Vagina (tissue), 2 donors: ENCODE measurements at regions not wholly inside any gene's neighbourhood (a gene's known extent, or its start where the extent isn't known, plus 50 kb on each side); places are given as distances from the start of the nearest gene placed in this dataset.
"Not testable (repeated sequence)": the region's sequence is repeated elsewhere in the genome, so short reads cannot be mapped to it uniquely, and the experiment has no call there.

Experiments used
- DNase-seq, 2 donors: peaks; one replicate each; pipeline ENCODE4 v3.0.0-alpha.2; 2017; ENCODE audit errors: extremely low spot score in 2 of 2
- H3K27ac ChIP-seq: fragments of 200-600 bp; sonication (generic); one replicate; pipeline ENCODE4 v1.5.1; 2019
- H3K27me3 ChIP-seq: fragments of 200-600 bp; sonication (generic); one replicate; pipeline ENCODE4 v1.5.1; 2019
- H3K36me3 ChIP-seq, 2 donors: fragments of 200-600 bp; sonication (generic); one replicate each; pipeline ENCODE4 v1.5.1; 2017 to 2019
- H3K4me1 ChIP-seq: fragments of 200-600 bp; sonication (generic); one replicate; pipeline ENCODE4 v1.5.1; 2019
- H3K4me3 ChIP-seq, 2 donors: fragments of 200-600 bp; sonication (generic); 1 replicate in 1 of 2; 2 replicates in 1 of 2; pipeline ENCODE4 v1.5.1; 2016 to 2019
- H3K9me3 ChIP-seq: fragments of 200-600 bp; sonication (generic); one replicate; pipeline ENCODE4 v1.5.1; 2019
- CTCF ChIP-seq, 3 experiments: fragments of 450-650 bp in 2 of 3; fragments of 200-600 bp in 1 of 3; sonication (generic) in 1 of 3; IDR thresholded peaks; one replicate each; pipeline ENCODE4 v1.5.1; 2017 to 2019; ENCODE audit warnings: antibody characterized with exemption in 3 of 3, mild to moderate bottlenecking in 2 of 3, moderate library complexity in 2 of 3
- POLR2A ChIP-seq, 2 donors: fragments of 450-650 bp; IDR thresholded peaks; one replicate each; pipeline ENCODE4 v1.6.1; 2017; ENCODE audit warnings: antibody characterized with exemption in 2 of 2, mild to moderate bottlenecking in 2 of 2, moderate library complexity in 2 of 2
- POLR2AphosphoS5 ChIP-seq, 2 donors: sonication (generic); formaldehyde crosslinking; IDR thresholded peaks; one replicate each; pipeline ENCODE4 v1.9.0; 2017; ENCODE audit warnings: antibody characterized with exemption in 2 of 2, mild to moderate bottlenecking in 2 of 2, low read depth in 1 of 2; ENCODE audit not compliant: insufficient read depth in 1 of 2
- intact Hi-C: fragments of 100-400 bp; cut with DNase I; formaldehyde crosslinking; loops from one replicate; pipeline ENCODE4 v1.15.1; 2023

- H3K27ac ChIP-seq = no peak overlapping the region
- TF ChIP-seq POLR2AphosphoS5 (IDR thresholded peaks at IDR 0.05; ENCODE audit: insufficient read depth in 1 of 2, low read depth in 1 of 2) (no peak), CTCF (IDR thresholded peaks at IDR 0.05) (no peak), POLR2A (IDR thresholded peaks at IDR 0.05) (no peak)
- intact Hi-C loops = no loop called here
- H3K4me1 ChIP-seq = no peaks in the 10 kb centered on the region
- H3K36me3 ChIP-seq = no peaks in the 10 kb centered on the region
- no peaks in the 10 kb centered on the region for H3K27me3 ChIP-seq
- H3K9me3 ChIP-seq = no peaks in the 10 kb centered on the region
- no peak overlapping the region for H3K4me3 ChIP-seq
- DNase-seq = no peak
These were observed 221.8 kb downstream of the RPIA start for GRCh38 chr2:88913280-88913679.

GRCh38 chr2:88919087-88919738, 227.7 kb downstream of the RPIA start:
- intact Hi-C loops = no loop called here
- no peaks in the 10 kb centered on the region for H3K27me3 ChIP-seq
- DNase-seq = no peak

GRCh38 chr2:88920399-88920798, 228.9 kb downstream of the RPIA start:
- H3K4me1 ChIP-seq, H3K9me3 ChIP-seq, H3K36me3 ChIP-seq, H3K27me3 ChIP-seq, H3K27ac ChIP-seq, intact Hi-C loops, H3K4me3 ChIP-seq, DNase-seq: not testable (repeated sequence)

More at GRCh38 chr2:88919087-88919738, 227.7 kb downstream of the RPIA start:
- TF ChIP-seq CTCF (IDR thresholded peaks at IDR 0.05) (no peak), POLR2AphosphoS5 (IDR thresholded peaks at IDR 0.05; ENCODE audit: insufficient read depth in 1 of 2, low read depth in 1 of 2) (no peak), POLR2A (IDR thresholded peaks at IDR 0.05) (no peak)
- Histone ChIP-seq H3K27ac (no peak overlapping the region), H3K4me3 (no peak overlapping the region), H3K36me3 (no peaks in the 10 kb centered on the region), H3K4me1 (no peaks in the 10 kb centered on the region), H3K9me3 (no peaks in the 10 kb centered on the region)

GRCh38 chr2:88924533-88924932, 233.1 kb downstream of the RPIA start:
- intact Hi-C loops = no loop called here
- Histone ChIP-seq H3K36me3 (no peaks in the 10 kb centered on the region), H3K27me3 (no peaks in the 10 kb centered on the region)

GRCh38 chr2:88925770-88926462, 234.4 kb downstream of the RPIA start:
- no peaks in the 10 kb centered on the region for H3K36me3 ChIP-seq
- no peaks in the 10 kb centered on the region for H3K4me1 ChIP-seq
- H3K27me3 ChIP-seq = no peaks in the 10 kb centered on the region
- H3K27ac ChIP-seq = no peak overlapping the region
- no peak for TF ChIP-seq POLR2AphosphoS5 (IDR thresholded peaks at IDR 0.05; ENCODE audit: insufficient read depth in 1 of 2, low read depth in 1 of 2)
- no peak for TF ChIP-seq CTCF (IDR thresholded peaks at IDR 0.05)
- TF ChIP-seq POLR2A (IDR thresholded peaks at IDR 0.05) = no peak
- H3K9me3 ChIP-seq = no peaks in the 10 kb centered on the region
- no peak overlapping the region for H3K4me3 ChIP-seq
- no peak for DNase-seq
- intact Hi-C loops = no loop called here

More at GRCh38 chr2:88924533-88924932, 233.1 kb downstream of the RPIA start:
- Histone ChIP-seq H3K9me3 (no peaks in the 10 kb centered on the region), H3K27ac (no peak overlapping the region), H3K4me1 (no peaks in the 10 kb centered on the region), H3K4me3 (no peak overlapping the region)
- no peak for TF ChIP-seq POLR2A (IDR thresholded peaks at IDR 0.05)
- no peak for TF ChIP-seq CTCF (IDR thresholded peaks at IDR 0.05)
- TF ChIP-seq POLR2AphosphoS5 (IDR thresholded peaks at IDR 0.05; ENCODE audit: insufficient read depth in 1 of 2, low read depth in 1 of 2) = no peak
- DNase-seq = no peak
